HepG2 (cell line): ENCODE measurements at regions not wholly inside any gene's neighbourhood (a gene's known extent, or its start where the extent isn't known, plus 50 kb on each side); places are given as distances from the start of the nearest gene placed in this dataset.

Experiments
- ESRRA ChIP-seq: sonication (generic); formaldehyde crosslinking; IDR thresholded peaks from 2 replicates; pipeline ENCODE4 v1.5.1; 2020; ENCODE audit warnings: mild to moderate bottlenecking, low read depth, missing genetic modification reagents
- ZNF20 ChIP-seq: sonication (generic); formaldehyde crosslinking; IDR thresholded peaks from 2 replicates; pipeline ENCODE4 v1.4.0; 2020; ENCODE audit warnings: mild to moderate bottlenecking, moderate library complexity, missing genetic modification reagents
- ZNF674 ChIP-seq: sonication (generic); formaldehyde crosslinking; IDR thresholded peaks from 2 replicates; pipeline ENCODE4 v1.5.0; 2020; ENCODE audit warnings: low read depth, mild to moderate bottlenecking, missing genetic modification reagents
- TF ChIP-seq, protein P1 (sequence below): sonication (generic); formaldehyde crosslinking; IDR thresholded peaks from 2 replicates; pipeline ENCODE4 v1.8.1; 2023; ENCODE audit warnings: mild to moderate bottlenecking, missing genetic modification reagents
- TF ChIP-seq, protein P2 (sequence below): sonication (generic); formaldehyde crosslinking; IDR thresholded peaks from 2 replicates; pipeline ENCODE4 v1.4.0; 2020; ENCODE audit warnings: missing genetic modification reagents, borderline replicate concordance
- TF ChIP-seq, protein P3 (sequence below): IDR thresholded peaks from 2 replicates; pipeline ENCODE4 v1.4.0; 2020; ENCODE audit warnings: mild to moderate bottlenecking, missing genetic modification reagents

GRCh38 chr9:106058460-106058859 is 364.1 kb downstream of the TMEM38B start (continued):
- TF ChIP-seq, protein P1, sequence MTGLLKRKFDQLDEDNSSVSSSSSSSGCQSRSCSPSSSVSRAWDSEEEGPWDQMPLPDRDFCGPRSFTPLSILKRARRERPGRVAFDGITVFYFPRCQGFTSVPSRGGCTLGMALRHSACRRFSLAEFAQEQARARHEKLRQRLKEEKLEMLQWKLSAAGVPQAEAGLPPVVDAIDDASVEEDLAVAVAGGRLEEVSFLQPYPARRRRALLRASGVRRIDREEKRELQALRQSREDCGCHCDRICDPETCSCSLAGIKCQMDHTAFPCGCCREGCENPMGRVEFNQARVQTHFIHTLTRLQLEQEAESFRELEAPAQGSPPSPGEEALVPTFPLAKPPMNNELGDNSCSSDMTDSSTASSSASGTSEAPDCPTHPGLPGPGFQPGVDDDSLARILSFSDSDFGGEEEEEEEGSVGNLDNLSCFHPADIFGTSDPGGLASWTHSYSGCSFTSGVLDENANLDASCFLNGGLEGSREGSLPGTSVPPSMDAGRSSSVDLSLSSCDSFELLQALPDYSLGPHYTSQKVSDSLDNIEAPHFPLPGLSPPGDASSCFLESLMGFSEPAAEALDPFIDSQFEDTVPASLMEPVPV (CRISPR knock-in tag): no peak
- TF ChIP-seq ZNF20 (CRISPR knock-in tag) (no peak), ZNF674 (CRISPR knock-in tag) (no peak), ESRRA (CRISPR knock-in tag) (no peak)
- TF ChIP-seq, protein P2, sequence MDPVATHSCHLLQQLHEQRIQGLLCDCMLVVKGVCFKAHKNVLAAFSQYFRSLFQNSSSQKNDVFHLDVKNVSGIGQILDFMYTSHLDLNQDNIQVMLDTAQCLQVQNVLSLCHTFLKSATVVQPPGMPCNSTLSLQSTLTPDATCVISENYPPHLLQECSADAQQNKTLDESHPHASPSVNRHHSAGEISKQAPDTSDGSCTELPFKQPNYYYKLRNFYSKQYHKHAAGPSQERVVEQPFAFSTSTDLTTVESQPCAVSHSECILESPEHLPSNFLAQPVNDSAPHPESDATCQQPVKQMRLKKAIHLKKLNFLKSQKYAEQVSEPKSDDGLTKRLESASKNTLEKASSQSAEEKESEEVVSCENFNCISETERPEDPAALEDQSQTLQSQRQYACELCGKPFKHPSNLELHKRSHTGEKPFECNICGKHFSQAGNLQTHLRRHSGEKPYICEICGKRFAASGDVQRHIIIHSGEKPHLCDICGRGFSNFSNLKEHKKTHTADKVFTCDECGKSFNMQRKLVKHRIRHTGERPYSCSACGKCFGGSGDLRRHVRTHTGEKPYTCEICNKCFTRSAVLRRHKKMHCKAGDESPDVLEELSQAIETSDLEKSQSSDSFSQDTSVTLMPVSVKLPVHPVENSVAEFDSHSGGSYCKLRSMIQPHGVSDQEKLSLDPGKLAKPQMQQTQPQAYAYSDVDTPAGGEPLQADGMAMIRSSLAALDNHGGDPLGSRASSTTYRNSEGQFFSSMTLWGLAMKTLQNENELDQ (CRISPR knock-in tag): no peak
- TF ChIP-seq, protein P3, sequence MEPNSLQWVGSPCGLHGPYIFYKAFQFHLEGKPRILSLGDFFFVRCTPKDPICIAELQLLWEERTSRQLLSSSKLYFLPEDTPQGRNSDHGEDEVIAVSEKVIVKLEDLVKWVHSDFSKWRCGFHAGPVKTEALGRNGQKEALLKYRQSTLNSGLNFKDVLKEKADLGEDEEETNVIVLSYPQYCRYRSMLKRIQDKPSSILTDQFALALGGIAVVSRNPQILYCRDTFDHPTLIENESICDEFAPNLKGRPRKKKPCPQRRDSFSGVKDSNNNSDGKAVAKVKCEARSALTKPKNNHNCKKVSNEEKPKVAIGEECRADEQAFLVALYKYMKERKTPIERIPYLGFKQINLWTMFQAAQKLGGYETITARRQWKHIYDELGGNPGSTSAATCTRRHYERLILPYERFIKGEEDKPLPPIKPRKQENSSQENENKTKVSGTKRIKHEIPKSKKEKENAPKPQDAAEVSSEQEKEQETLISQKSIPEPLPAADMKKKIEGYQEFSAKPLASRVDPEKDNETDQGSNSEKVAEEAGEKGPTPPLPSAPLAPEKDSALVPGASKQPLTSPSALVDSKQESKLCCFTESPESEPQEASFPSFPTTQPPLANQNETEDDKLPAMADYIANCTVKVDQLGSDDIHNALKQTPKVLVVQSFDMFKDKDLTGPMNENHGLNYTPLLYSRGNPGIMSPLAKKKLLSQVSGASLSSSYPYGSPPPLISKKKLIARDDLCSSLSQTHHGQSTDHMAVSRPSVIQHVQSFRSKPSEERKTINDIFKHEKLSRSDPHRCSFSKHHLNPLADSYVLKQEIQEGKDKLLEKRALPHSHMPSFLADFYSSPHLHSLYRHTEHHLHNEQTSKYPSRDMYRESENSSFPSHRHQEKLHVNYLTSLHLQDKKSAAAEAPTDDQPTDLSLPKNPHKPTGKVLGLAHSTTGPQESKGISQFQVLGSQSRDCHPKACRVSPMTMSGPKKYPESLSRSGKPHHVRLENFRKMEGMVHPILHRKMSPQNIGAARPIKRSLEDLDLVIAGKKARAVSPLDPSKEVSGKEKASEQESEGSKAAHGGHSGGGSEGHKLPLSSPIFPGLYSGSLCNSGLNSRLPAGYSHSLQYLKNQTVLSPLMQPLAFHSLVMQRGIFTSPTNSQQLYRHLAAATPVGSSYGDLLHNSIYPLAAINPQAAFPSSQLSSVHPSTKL (CRISPR knock-in tag): no peak
